ENCODE measurements at regions not wholly inside any gene's neighbourhood (a gene's known extent, or its start where the extent isn't known, plus 50 kb on each side); places are given as distances from the start of the nearest gene placed in this dataset.

GRCh38 chr18:27579364-27579763, 394.3 kb upstream of the CHST9 start (continued):
- TF ChIP-seq ZBTB33 (IDR thresholded peaks at IDR 0.05; ENCODE audit: extremely low read depth, insufficient replicate concordance, low read length) (no peak), TCF7L2 (IDR thresholded peaks at IDR 0.05; ENCODE audit: borderline replicate concordance, extremely low read depth, insufficient read depth, insufficient read length) (no peak), ZFX (IDR thresholded peaks at IDR 0.05) (no peak)

GRCh38 chr18:27577752-27578151, 392.6 kb upstream of the CHST9 start:
- no peaks in the 10 kb centered on the region for H3K9me2 ChIP-seq (ENCODE audit: insufficient read depth)
- BruUV-seq (replicated peaks) = no TSS peak
- TF ChIP-seq TCF7L2 (IDR thresholded peaks at IDR 0.05; ENCODE audit: borderline replicate concordance, extremely low read depth, insufficient read depth, insufficient read length) = no peak
- TF ChIP-seq REST (IDR thresholded peaks at IDR 0.05; ENCODE audit: low read depth) = no peak
- TF ChIP-seq CEBPB (IDR thresholded peaks at IDR 0.05; ENCODE audit: low read depth) = no peak
- no peak for TF ChIP-seq ZBTB33 (IDR thresholded peaks at IDR 0.05; ENCODE audit: extremely low read depth, insufficient replicate concordance, low read length)
- TF ChIP-seq RAD21 (IDR thresholded peaks at IDR 0.05; ENCODE audit: low read depth) = no peak
- no peak overlapping the region for H3K4me3 ChIP-seq (replicated peaks in 1 of 2; ENCODE audit: low read depth in 1 of 2, low read length in 2 of 2)
- ChIA-PET POLR2A (no interaction called here), CTCF (no interaction called here), RAD21 (ENCODE audit: low non-redundant PET in 1 of 2, low total read pairs in 2 of 2, uncharacterized antibody in 2 of 2, unreplicated experiment in 2 of 2) (no interaction called here)
- intact Hi-C loops (cut with micrococcal nuclease) = no loop called here
- ATAC-seq (no peak), DNase-seq (ENCODE audit: low read depth, low spot score) (no peak)
- H4K20me1 ChIP-seq (ENCODE audit: insufficient read depth) = no peaks in the 10 kb centered on the region
- no peaks in the 10 kb centered on the region for H3K36me3 ChIP-seq (ENCODE audit: control insufficient read depth in 1 of 2, insufficient read depth in 2 of 2, low read length in 2 of 2)
- no peaks in the 10 kb centered on the region for H3K4me1 ChIP-seq (ENCODE audit: control insufficient read depth in 1 of 2, insufficient read depth in 2 of 2, low read length in 2 of 2)
- H3K27me3 ChIP-seq (ENCODE audit: insufficient read depth, low read length) = no peaks in the 10 kb centered on the region
- peaks cover 0 to 2% of the 10 kb centered on the region in 2 experiments; a peak in 2 of 4 replicates for H3K9me3 ChIP-seq (ENCODE audit: control insufficient read depth in 1 of 2, insufficient read depth in 1 of 2, low read depth in 1 of 2, low read length in 2 of 2)
- no peak overlapping the region for H3K4me2 ChIP-seq (ENCODE audit: low read length)
- H2AFZ ChIP-seq (ENCODE audit: low read depth, low read length, poor library complexity, severe bottlenecking) = no peak overlapping the region
- H3K27ac ChIP-seq (ENCODE audit: low read depth, low read length) = no peak overlapping the region
- no peaks in the 10 kb centered on the region for H3K79me2 ChIP-seq (ENCODE audit: insufficient read depth, low read length)
- H3K9ac ChIP-seq (ENCODE audit: low read length) = no peak overlapping the region

All from HCT116 (cell line).